ENCODE measurements at regions not wholly inside any gene's neighbourhood (a gene's known extent, or its start where the extent isn't known, plus 50 kb on each side); places are given as distances from the start of the nearest gene placed in this dataset.

- DNase-seq (no peak), ATAC-seq (no peak)
- H3K4me1 Mint-ChIP-seq (ENCODE audit: low read depth), result no peaks in the 10 kb centered on the region
- peaks cover 3% of the 10 kb centered on the region for H3K9me3 Mint-ChIP-seq
- H3K27me3 Mint-ChIP-seq (ENCODE audit: low read depth), result no peaks in the 10 kb centered on the region
- H3K4me3 Mint-ChIP-seq, result no peak overlapping the region
- H3K36me3 Mint-ChIP-seq (ENCODE audit: insufficient read depth), result no peaks in the 10 kb centered on the region
Measured at GRCh38 chr14:84527706-84528105, 1002.2 kb upstream of the FLRT2 start.

DNA sequence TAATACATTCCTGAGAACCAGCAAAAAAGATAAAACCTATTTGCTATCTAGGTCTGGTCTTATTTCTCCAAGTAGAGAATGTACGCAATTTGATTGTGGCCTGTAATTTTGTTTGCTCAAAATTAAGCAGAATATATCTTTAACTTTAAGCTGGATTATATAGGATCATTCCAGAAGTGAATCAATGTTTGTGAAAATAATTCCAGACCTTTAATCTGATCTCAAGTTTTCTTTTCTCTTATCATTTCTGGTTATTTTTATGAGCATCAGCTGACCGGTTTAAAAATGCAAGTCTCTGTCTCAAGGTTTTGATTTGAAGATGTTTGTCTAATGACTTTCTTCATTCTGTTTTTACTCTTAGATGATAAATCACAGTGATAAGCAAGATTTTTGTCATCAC, 997.9 kb upstream of the FLRT2 start:
- H3K4me3 Mint-ChIP-seq, result no peak overlapping the region
- no peak for DNase-seq
- no peaks in the 10 kb centered on the region for H3K36me3 Mint-ChIP-seq (ENCODE audit: insufficient read depth)
- no peaks in the 10 kb centered on the region for H3K4me1 Mint-ChIP-seq (ENCODE audit: low read depth)
- peaks cover 10% of the 10 kb centered on the region for H3K9me3 Mint-ChIP-seq
- no peaks in the 10 kb centered on the region for H3K27me3 Mint-ChIP-seq (ENCODE audit: low read depth)
- ATAC-seq, result no peak

GRCh38 chr14:84533181-84533725, 996.7 kb upstream of the FLRT2 start:
- Mint-ChIP-seq H3K9me3 (peaks cover 7% of the 10 kb centered on the region), H3K27me3 (ENCODE audit: low read depth) (no peaks in the 10 kb centered on the region), H3K4me1 (ENCODE audit: low read depth) (no peaks in the 10 kb centered on the region), H3K36me3 (ENCODE audit: insufficient read depth) (no peaks in the 10 kb centered on the region), H3K4me3 (no peak overlapping the region)
- no peak for ATAC-seq
- DNase-seq, result no peak

DNA sequence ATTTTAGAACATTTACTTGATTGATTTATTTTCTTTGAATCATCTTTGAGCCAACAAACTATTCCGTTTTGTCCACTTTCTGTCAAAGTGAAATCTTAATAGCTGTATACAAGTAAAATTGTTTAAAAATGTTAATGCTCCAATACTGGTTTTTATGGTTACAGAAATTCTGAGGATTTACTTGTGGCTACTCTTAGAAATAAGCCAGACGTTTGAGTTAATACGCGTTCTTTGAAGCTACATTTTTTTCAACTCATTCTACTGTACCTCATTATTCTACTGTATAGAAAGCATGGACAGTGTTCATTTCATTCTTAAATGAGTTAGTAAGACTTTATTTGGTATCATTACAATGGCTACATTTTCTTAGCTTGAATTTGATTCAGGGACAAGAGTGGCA, 996.2 kb upstream of the FLRT2 start:
- Mint-ChIP-seq H3K4me3 (no peak overlapping the region), H3K36me3 (ENCODE audit: insufficient read depth) (no peaks in the 10 kb centered on the region), H3K27me3 (ENCODE audit: low read depth) (no peaks in the 10 kb centered on the region), H3K4me1 (ENCODE audit: low read depth) (no peaks in the 10 kb centered on the region), H3K9me3 (peaks cover 7% of the 10 kb centered on the region)
- no peak for ATAC-seq
- DNase-seq, result no peak

DNA sequence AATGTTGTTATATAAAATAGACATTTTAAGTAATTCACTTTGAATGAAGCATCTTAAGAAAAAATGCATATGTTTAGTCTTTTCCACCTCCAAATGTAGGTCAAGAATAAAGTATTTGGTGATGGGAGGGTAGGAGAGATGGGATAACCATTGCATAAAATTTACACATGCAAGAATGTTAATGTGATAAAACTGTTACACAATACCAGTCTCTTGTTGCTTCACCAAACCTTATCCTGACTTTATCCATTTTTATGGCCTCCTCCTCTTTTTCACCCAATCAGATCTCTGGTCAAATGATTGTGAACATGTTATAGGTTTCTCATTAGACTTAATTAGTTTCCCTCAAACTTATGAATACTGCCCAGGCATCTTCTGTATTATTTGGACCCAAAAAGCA, 994.5 kb upstream of the FLRT2 start:
- no peaks in the 10 kb centered on the region for H3K4me1 Mint-ChIP-seq (ENCODE audit: low read depth)
- H3K9me3 Mint-ChIP-seq, result peaks cover 7% of the 10 kb centered on the region
- ATAC-seq (no peak), DNase-seq (no peak)
- no peaks in the 10 kb centered on the region for H3K27me3 Mint-ChIP-seq (ENCODE audit: low read depth)
- H3K4me3 Mint-ChIP-seq, result no peak overlapping the region
- no peaks in the 10 kb centered on the region for H3K36me3 Mint-ChIP-seq (ENCODE audit: insufficient read depth)

- no peaks in the 10 kb centered on the region for H3K27me3 Mint-ChIP-seq (ENCODE audit: low read depth)
- ATAC-seq (no peak), DNase-seq (no peak)
- H3K9me3 Mint-ChIP-seq, result peaks cover 7% of the 10 kb centered on the region
- H3K36me3 Mint-ChIP-seq (ENCODE audit: insufficient read depth), result no peaks in the 10 kb centered on the region
- no peaks in the 10 kb centered on the region for H3K4me1 Mint-ChIP-seq (ENCODE audit: low read depth)
- no peak overlapping the region for H3K4me3 Mint-ChIP-seq
Measured at GRCh38 chr14:84535976-84536375, 994.0 kb upstream of the FLRT2 start.

- Mint-ChIP-seq H3K27me3 (ENCODE audit: low read depth) (no peaks in the 10 kb centered on the region), H3K36me3 (ENCODE audit: insufficient read depth) (no peaks in the 10 kb centered on the region), H3K4me1 (ENCODE audit: low read depth) (no peaks in the 10 kb centered on the region), H3K4me3 (no peak overlapping the region), H3K9me3 (peaks cover 3% of the 10 kb centered on the region)
- no peak for DNase-seq
- no peak for ATAC-seq
Measured at GRCh38 chr14:84541018-84541417, 988.9 kb upstream of the FLRT2 start.

DNA sequence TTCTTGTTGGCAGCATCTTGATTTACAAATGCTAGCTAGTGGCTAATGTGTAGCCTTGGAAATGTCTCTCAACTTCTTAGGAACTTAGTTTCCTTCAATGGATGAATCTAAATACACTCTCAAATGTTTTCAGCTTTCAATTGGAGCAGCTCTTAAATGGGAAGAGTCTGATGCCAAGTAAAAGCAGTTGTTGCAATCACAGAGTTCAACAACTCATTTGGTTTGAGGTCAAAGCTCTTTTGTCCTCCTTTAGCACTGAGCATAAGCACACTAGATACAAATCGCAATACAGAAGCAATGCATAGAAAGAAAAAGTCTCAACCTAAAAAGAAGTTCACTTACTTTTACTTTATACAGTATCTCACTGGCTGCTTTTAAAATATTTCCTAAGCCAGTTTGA, 986.1 kb upstream of the FLRT2 start:
- H3K9me3 Mint-ChIP-seq, result peaks cover 9% of the 10 kb centered on the region
- H3K4me3 Mint-ChIP-seq, result no peak overlapping the region
- H3K27me3 Mint-ChIP-seq (ENCODE audit: low read depth), result no peaks in the 10 kb centered on the region
- no peak for ATAC-seq
- H3K4me1 Mint-ChIP-seq (ENCODE audit: low read depth), result no peaks in the 10 kb centered on the region
- H3K36me3 Mint-ChIP-seq (ENCODE audit: insufficient read depth), result no peaks in the 10 kb centered on the region
- no peak for DNase-seq

DNA sequence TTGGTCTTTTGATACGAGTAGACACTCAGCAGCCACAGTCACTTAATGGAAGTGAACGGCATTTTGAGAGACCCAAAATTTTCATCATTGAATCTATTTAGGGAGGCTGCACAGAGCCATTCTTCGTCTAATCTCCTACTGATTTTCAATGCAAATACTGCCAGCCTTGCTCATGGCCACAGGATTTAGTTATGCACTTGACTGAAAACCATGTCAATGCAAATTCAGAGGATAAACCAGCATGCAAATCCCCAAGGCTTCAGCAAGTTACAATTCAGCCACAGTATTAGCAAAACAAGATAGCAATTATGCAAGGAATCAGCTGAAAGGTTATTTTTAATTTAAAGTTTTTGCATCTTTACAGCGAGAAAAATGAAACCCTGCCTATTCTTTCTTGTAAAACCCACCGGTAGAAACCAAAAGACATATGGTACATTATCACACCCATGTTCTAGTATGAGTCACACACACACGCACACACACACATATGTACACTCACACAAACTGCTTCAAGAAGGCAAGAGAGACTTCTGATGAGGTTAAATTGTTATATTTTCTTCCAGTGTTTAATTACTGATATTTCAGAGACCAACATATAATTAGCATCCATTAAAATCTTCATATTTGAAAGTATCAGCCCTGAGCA, 985.3 kb upstream of the FLRT2 start:
- ATAC-seq (no peak), DNase-seq (no peak)
- no peaks in the 10 kb centered on the region for H3K4me1 Mint-ChIP-seq (ENCODE audit: low read depth)
- peaks cover 13% of the 10 kb centered on the region for H3K9me3 Mint-ChIP-seq
- H3K36me3 Mint-ChIP-seq (ENCODE audit: insufficient read depth), result no peaks in the 10 kb centered on the region
- H3K4me3 Mint-ChIP-seq, result no peak overlapping the region
- no peaks in the 10 kb centered on the region for H3K27me3 Mint-ChIP-seq (ENCODE audit: low read depth)

DNA sequence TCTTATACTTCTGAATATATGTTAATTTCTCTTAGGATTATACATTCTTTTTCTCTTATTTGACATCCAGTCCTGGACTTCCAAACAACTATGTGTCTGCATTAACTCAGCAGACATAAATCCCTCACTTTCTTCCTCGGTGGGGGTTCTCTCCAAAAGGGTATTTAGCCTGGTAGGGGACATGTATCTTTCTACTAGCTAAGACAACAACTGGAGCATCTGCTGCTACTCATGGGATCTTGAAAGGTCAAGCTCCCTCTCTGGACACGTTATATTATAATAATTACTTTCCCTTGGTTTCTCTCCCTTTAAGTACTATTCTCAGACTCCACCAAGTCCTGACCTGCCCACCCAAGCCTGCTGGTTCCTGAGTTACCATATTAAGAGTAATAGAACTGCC, 983.7 kb upstream of the FLRT2 start:
- Mint-ChIP-seq H3K27me3 (ENCODE audit: low read depth) (no peaks in the 10 kb centered on the region), H3K9me3 (peaks cover 17% of the 10 kb centered on the region), H3K4me3 (no peak overlapping the region), H3K36me3 (ENCODE audit: insufficient read depth) (no peaks in the 10 kb centered on the region), H3K4me1 (ENCODE audit: low read depth) (no peaks in the 10 kb centered on the region)
- DNase-seq (no peak), ATAC-seq (no peak)

DNA sequence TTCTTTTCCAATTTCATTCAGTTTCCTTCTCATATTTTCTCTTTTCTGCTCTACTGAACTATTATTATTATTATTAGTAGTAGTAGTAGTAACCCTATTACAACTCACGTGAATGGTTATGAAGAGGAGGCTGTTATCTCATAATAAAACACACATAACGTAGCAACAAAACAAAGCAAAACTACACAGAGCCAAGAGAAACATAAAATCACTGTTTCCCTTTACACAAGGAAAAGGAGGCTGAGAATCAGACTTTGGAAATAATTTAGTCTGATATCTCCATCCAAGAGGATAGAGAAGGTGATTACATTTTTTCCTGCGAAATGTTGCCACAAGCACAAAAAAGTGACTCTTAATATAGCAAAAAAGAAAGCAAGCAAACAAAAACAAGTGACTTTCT, 975.8 kb upstream of the FLRT2 start:
- no peaks in the 10 kb centered on the region for H3K36me3 Mint-ChIP-seq (ENCODE audit: insufficient read depth)
- DNase-seq (no peak), ATAC-seq (no peak)
- peaks cover 23% of the 10 kb centered on the region for H3K9me3 Mint-ChIP-seq
- H3K27me3 Mint-ChIP-seq (ENCODE audit: low read depth), result no peaks in the 10 kb centered on the region
- no peak overlapping the region for H3K4me3 Mint-ChIP-seq
- H3K4me1 Mint-ChIP-seq (ENCODE audit: low read depth), result no peaks in the 10 kb centered on the region

GRCh38 chr14:84555493-84555892, 974.5 kb upstream of the FLRT2 start:
- no peaks in the 10 kb centered on the region for H3K36me3 Mint-ChIP-seq (ENCODE audit: insufficient read depth)
- H3K27me3 Mint-ChIP-seq (ENCODE audit: low read depth), result no peaks in the 10 kb centered on the region
- H3K4me3 Mint-ChIP-seq, result no peak overlapping the region
- H3K9me3 Mint-ChIP-seq, result peaks cover 21% of the 10 kb centered on the region
- ATAC-seq (no peak), DNase-seq (no peak)
- no peaks in the 10 kb centered on the region for H3K4me1 Mint-ChIP-seq (ENCODE audit: low read depth)

GRCh38 chr14:84566109-84566508, 963.8 kb upstream of the FLRT2 start:
- peaks cover 13% of the 10 kb centered on the region for H3K9me3 Mint-ChIP-seq
- DNase-seq (no peak), ATAC-seq (no peak)
- H3K36me3 Mint-ChIP-seq (ENCODE audit: insufficient read depth), result no peaks in the 10 kb centered on the region
- no peaks in the 10 kb centered on the region for H3K4me1 Mint-ChIP-seq (ENCODE audit: low read depth)
- H3K27me3 Mint-ChIP-seq (ENCODE audit: low read depth), result no peaks in the 10 kb centered on the region
- H3K4me3 Mint-ChIP-seq, result no peak overlapping the region

- H3K27me3 Mint-ChIP-seq (ENCODE audit: low read depth), result no peaks in the 10 kb centered on the region
Measured at GRCh38 chr14:84575681-84576080, 954.3 kb upstream of the FLRT2 start.

GRCh38 chr14:84579292-84579691, 950.7 kb upstream of the FLRT2 start:
- Mint-ChIP-seq H3K4me3 (no peak overlapping the region), H3K9me3 (peaks cover 9% of the 10 kb centered on the region), H3K36me3 (ENCODE audit: insufficient read depth) (no peaks in the 10 kb centered on the region), H3K27me3 (ENCODE audit: low read depth) (no peaks in the 10 kb centered on the region), H3K4me1 (ENCODE audit: low read depth) (no peaks in the 10 kb centered on the region)
- no peak for DNase-seq
- no peak for ATAC-seq

More at GRCh38 chr14:84575681-84576080, 954.3 kb upstream of the FLRT2 start:
- DNase-seq, result no peak
- H3K4me3 Mint-ChIP-seq, result no peak overlapping the region
- no peaks in the 10 kb centered on the region for H3K36me3 Mint-ChIP-seq (ENCODE audit: insufficient read depth)
- H3K9me3 Mint-ChIP-seq, result peaks cover 14% of the 10 kb centered on the region
- no peaks in the 10 kb centered on the region for H3K4me1 Mint-ChIP-seq (ENCODE audit: low read depth)
- no peak for ATAC-seq
